ENCODE measurements at regions not wholly inside any gene's neighbourhood (a gene's known extent, or its start where the extent isn't known, plus 50 kb on each side); places are given as distances from the start of the nearest gene placed in this dataset.

- TF ChIP-seq, protein P1, sequence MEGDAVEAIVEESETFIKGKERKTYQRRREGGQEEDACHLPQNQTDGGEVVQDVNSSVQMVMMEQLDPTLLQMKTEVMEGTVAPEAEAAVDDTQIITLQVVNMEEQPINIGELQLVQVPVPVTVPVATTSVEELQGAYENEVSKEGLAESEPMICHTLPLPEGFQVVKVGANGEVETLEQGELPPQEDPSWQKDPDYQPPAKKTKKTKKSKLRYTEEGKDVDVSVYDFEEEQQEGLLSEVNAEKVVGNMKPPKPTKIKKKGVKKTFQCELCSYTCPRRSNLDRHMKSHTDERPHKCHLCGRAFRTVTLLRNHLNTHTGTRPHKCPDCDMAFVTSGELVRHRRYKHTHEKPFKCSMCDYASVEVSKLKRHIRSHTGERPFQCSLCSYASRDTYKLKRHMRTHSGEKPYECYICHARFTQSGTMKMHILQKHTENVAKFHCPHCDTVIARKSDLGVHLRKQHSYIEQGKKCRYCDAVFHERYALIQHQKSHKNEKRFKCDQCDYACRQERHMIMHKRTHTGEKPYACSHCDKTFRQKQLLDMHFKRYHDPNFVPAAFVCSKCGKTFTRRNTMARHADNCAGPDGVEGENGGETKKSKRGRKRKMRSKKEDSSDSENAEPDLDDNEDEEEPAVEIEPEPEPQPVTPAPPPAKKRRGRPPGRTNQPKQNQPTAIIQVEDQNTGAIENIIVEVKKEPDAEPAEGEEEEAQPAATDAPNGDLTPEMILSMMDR (IDR thresholded peaks at IDR 0.05) = no peak
- TF ChIP-seq POLR2A (IDR thresholded peaks at IDR 0.05) = no peak
Measured at GRCh38 chr1:168910403-168910802, 181.4 kb upstream of the DPT start.

Data from right lobe of liver (tissue), 4 donors.